T-helper 2 cell treated with Interferon-gamma antibody and Interleukin-4, amounts not matched to agents 5 μg/mL and 100 μg/mL, for 36 hours (primary cell): ENCODE measurements at regions not wholly inside any gene's neighbourhood (a gene's known extent, or its start where the extent isn't known, plus 50 kb on each side); places are given as distances from the start of the nearest gene placed in this dataset.
"Not testable (repeated sequence)": the region's sequence is repeated elsewhere in the genome, so short reads cannot be mapped to it uniquely, and the experiment has no call there.

Experiments
- DNase-seq: peaks from one replicate; pipeline ENCODE4 v3.0.0; 2021; ENCODE audit warnings: low spot score
- H3K27ac Mint-ChIP-seq: one replicate; pipeline ENCODE4 v1.8.0; 2021; ENCODE audit warnings: mild to moderate bottlenecking, mixed read lengths
- H3K27me3 Mint-ChIP-seq: one replicate; pipeline ENCODE4 v1.8.0; 2021; ENCODE audit warnings: low read depth, mixed read lengths
- H3K36me3 Mint-ChIP-seq: one replicate; pipeline ENCODE4 v1.8.0; 2021; ENCODE audit warnings: low read depth, mixed read lengths
- H3K4me1 Mint-ChIP-seq: one replicate; pipeline ENCODE4 v1.8.0; 2021; ENCODE audit warnings: low read depth, mixed read lengths
- H3K4me3 Mint-ChIP-seq: one replicate; pipeline ENCODE4 v1.8.0; 2022; ENCODE audit warnings: mild to moderate bottlenecking, moderate library complexity, mixed read lengths
- H3K9me3 Mint-ChIP-seq: one replicate; pipeline ENCODE4 v1.8.0; 2021; ENCODE audit warnings: mixed read lengths

- H3K27ac Mint-ChIP-seq: no peak overlapping the region
- H3K36me3 Mint-ChIP-seq: no peaks in the 10 kb centered on the region
- no peak overlapping the region for H3K4me3 Mint-ChIP-seq
- no peaks in the 10 kb centered on the region for H3K4me1 Mint-ChIP-seq
- DNase-seq: no peak
- no peaks in the 10 kb centered on the region for H3K27me3 Mint-ChIP-seq
- peaks cover 5% of the 10 kb centered on the region for H3K9me3 Mint-ChIP-seq
These were observed 490.7 kb upstream of the KCND2 start for GRCh38 chr7:119782286-119782685.

- H3K27ac Mint-ChIP-seq: no peak overlapping the region
- no peaks in the 10 kb centered on the region for H3K36me3 Mint-ChIP-seq
- DNase-seq: no peak
- H3K4me1 Mint-ChIP-seq: no peaks in the 10 kb centered on the region
- H3K4me3 Mint-ChIP-seq: no peak overlapping the region
- H3K9me3 Mint-ChIP-seq: peaks cover 3% of the 10 kb centered on the region
- H3K27me3 Mint-ChIP-seq: no peaks in the 10 kb centered on the region
These were observed 489.2 kb upstream of the KCND2 start for GRCh38 chr7:119783799-119784198.

GRCh38 chr7:119802147-119802546, 470.8 kb upstream of the KCND2 start:
- DNase-seq: no peak
- H3K27ac Mint-ChIP-seq: no peak overlapping the region
- peaks cover 13% of the 10 kb centered on the region for H3K9me3 Mint-ChIP-seq
- no peak overlapping the region for H3K4me3 Mint-ChIP-seq
- no peaks in the 10 kb centered on the region for H3K4me1 Mint-ChIP-seq
- H3K27me3 Mint-ChIP-seq: no peaks in the 10 kb centered on the region
- no peaks in the 10 kb centered on the region for H3K36me3 Mint-ChIP-seq

- H3K36me3 Mint-ChIP-seq: no peaks in the 10 kb centered on the region
- H3K27ac Mint-ChIP-seq: no peak overlapping the region
- no peak overlapping the region for H3K4me3 Mint-ChIP-seq
- H3K27me3 Mint-ChIP-seq: no peaks in the 10 kb centered on the region
- no peaks in the 10 kb centered on the region for H3K4me1 Mint-ChIP-seq
- no peak for DNase-seq
- peaks cover 12% of the 10 kb centered on the region for H3K9me3 Mint-ChIP-seq
These were observed 447.8 kb upstream of the KCND2 start for GRCh38 chr7:119825091-119825655.

GRCh38 chr7:119826547-119826946, 446.4 kb upstream of the KCND2 start:
- Mint-ChIP-seq H3K27ac (no peak overlapping the region), H3K9me3 (peaks cover 10% of the 10 kb centered on the region), H3K36me3 (no peaks in the 10 kb centered on the region), H3K4me3 (no peak overlapping the region), H3K27me3 (no peaks in the 10 kb centered on the region), H3K4me1 (no peaks in the 10 kb centered on the region)
- DNase-seq: no peak

- H3K27ac Mint-ChIP-seq: no peak overlapping the region
- H3K9me3 Mint-ChIP-seq: peaks cover 20% of the 10 kb centered on the region
These were observed 434.5 kb upstream of the KCND2 start for GRCh38 chr7:119838444-119838843.

GRCh38 chr7:119842337-119842736, 430.6 kb upstream of the KCND2 start:
- no peaks in the 10 kb centered on the region for H3K4me1 Mint-ChIP-seq
- H3K36me3 Mint-ChIP-seq: no peaks in the 10 kb centered on the region
- H3K27ac Mint-ChIP-seq: no peak overlapping the region
- H3K9me3 Mint-ChIP-seq: peaks cover 36% of the 10 kb centered on the region
- H3K27me3 Mint-ChIP-seq: no peaks in the 10 kb centered on the region
- H3K4me3 Mint-ChIP-seq: no peak overlapping the region
- DNase-seq: no peak

More at GRCh38 chr7:119838444-119838843, 434.5 kb upstream of the KCND2 start:
- H3K36me3 Mint-ChIP-seq: no peaks in the 10 kb centered on the region
- no peaks in the 10 kb centered on the region for H3K4me1 Mint-ChIP-seq
- H3K4me3 Mint-ChIP-seq: no peak overlapping the region
- no peaks in the 10 kb centered on the region for H3K27me3 Mint-ChIP-seq
- DNase-seq: no peak

- Mint-ChIP-seq H3K27me3 (no peaks in the 10 kb centered on the region), H3K4me1 (no peaks in the 10 kb centered on the region), H3K4me3 (no peak overlapping the region), H3K9me3 (peaks cover 36% of the 10 kb centered on the region), H3K36me3 (no peaks in the 10 kb centered on the region), H3K27ac (no peak overlapping the region)
- no peak for DNase-seq
These were observed 430.2 kb upstream of the KCND2 start for GRCh38 chr7:119842786-119843185.

- Mint-ChIP-seq H3K36me3 (no peaks in the 10 kb centered on the region), H3K4me1 (no peaks in the 10 kb centered on the region), H3K27ac (no peak overlapping the region), H3K4me3 (no peak overlapping the region), H3K27me3 (no peaks in the 10 kb centered on the region), H3K9me3 (peaks cover 25% of the 10 kb centered on the region)
- no peak for DNase-seq
These were observed 411.6 kb upstream of the KCND2 start for GRCh38 chr7:119861385-119861784.

- no peak for DNase-seq
- H3K4me1 Mint-ChIP-seq: no peaks in the 10 kb centered on the region
- no peak overlapping the region for H3K27ac Mint-ChIP-seq
- no peaks in the 10 kb centered on the region for H3K27me3 Mint-ChIP-seq
- H3K36me3 Mint-ChIP-seq: no peaks in the 10 kb centered on the region
- peaks cover 16% of the 10 kb centered on the region for H3K9me3 Mint-ChIP-seq
- no peak overlapping the region for H3K4me3 Mint-ChIP-seq
These were observed 404.6 kb upstream of the KCND2 start for GRCh38 chr7:119868387-119868786.

GRCh38 chr7:119879835-119880234, 393.1 kb upstream of the KCND2 start:
- Mint-ChIP-seq H3K36me3 (no peaks in the 10 kb centered on the region), H3K27ac (no peak overlapping the region), H3K4me1 (no peaks in the 10 kb centered on the region), H3K27me3 (no peaks in the 10 kb centered on the region), H3K9me3 (peaks cover 10% of the 10 kb centered on the region), H3K4me3 (no peak overlapping the region)
- DNase-seq: no peak

- DNase-seq: no peak
- H3K4me1 Mint-ChIP-seq: no peaks in the 10 kb centered on the region
- no peaks in the 10 kb centered on the region for H3K36me3 Mint-ChIP-seq
- H3K4me3 Mint-ChIP-seq: no peak overlapping the region
- H3K9me3 Mint-ChIP-seq: peaks cover 23% of the 10 kb centered on the region
- H3K27ac Mint-ChIP-seq: no peak overlapping the region
- no peaks in the 10 kb centered on the region for H3K27me3 Mint-ChIP-seq
These were observed 387.0 kb upstream of the KCND2 start for GRCh38 chr7:119886007-119886406.

- H3K27ac Mint-ChIP-seq, H3K27me3 Mint-ChIP-seq, H3K4me1 Mint-ChIP-seq, H3K4me3 Mint-ChIP-seq, DNase-seq, H3K36me3 Mint-ChIP-seq: not testable (repeated sequence)
- peaks cover 23% of the 10 kb centered on the region for H3K9me3 Mint-ChIP-seq
These were observed 386.4 kb upstream of the KCND2 start for GRCh38 chr7:119886525-119886924.

GRCh38 chr7:119888251-119888650, 384.7 kb upstream of the KCND2 start:
- no peak for DNase-seq
- H3K4me1 Mint-ChIP-seq: no peaks in the 10 kb centered on the region
- peaks cover 23% of the 10 kb centered on the region for H3K9me3 Mint-ChIP-seq
- no peaks in the 10 kb centered on the region for H3K27me3 Mint-ChIP-seq
- no peak overlapping the region for H3K4me3 Mint-ChIP-seq
- H3K27ac Mint-ChIP-seq: no peak overlapping the region
- H3K36me3 Mint-ChIP-seq: no peaks in the 10 kb centered on the region

GRCh38 chr7:119890631-119891030, 382.3 kb upstream of the KCND2 start:
- no peak for DNase-seq
- Mint-ChIP-seq H3K27me3 (no peaks in the 10 kb centered on the region), H3K4me1 (no peaks in the 10 kb centered on the region), H3K27ac (no peak overlapping the region), H3K9me3 (peaks cover 16% of the 10 kb centered on the region), H3K4me3 (no peak overlapping the region), H3K36me3 (no peaks in the 10 kb centered on the region)
